WTC11 (cell line): ENCODE measurements at regions not wholly inside any gene's neighbourhood (a gene's known extent, or its start where the extent isn't known, plus 50 kb on each side); places are given as distances from the start of the nearest gene placed in this dataset.

Experiments
- ATAC-seq: fragments of 200-7000 bp; cut with Tn5 transposase; 2 replicates; pipeline ENCODE4 v1.10.0; 2021; ENCODE audit warnings: mild to moderate bottlenecking, moderate library complexity
- CTCF ChIA-PET: fragments of 300-600 bp; sonication (Branson Sonifier 250); formaldehyde crosslinking; loops from one replicate; lab custom pipeline; 2021; ENCODE audit warnings: antibody characterized with exemption; lab: Charles Lee
- POLR2A ChIA-PET: fragments of 350-600 bp; sonication (Branson Sonifier 250); formaldehyde crosslinking; loops from one replicate; lab custom pipeline; 2021; ENCODE audit warnings: antibody characterized with exemption; lab: Charles Lee
- DNase-seq: peaks from one replicate; pipeline ENCODE4 v3.0.0; 2021; ENCODE audit warnings: low spot score
- H3K27ac Mint-ChIP-seq: 2 replicates; pipeline ENCODE4 v1.8.0; 2021; ENCODE audit warnings: mixed read lengths
- H3K27me3 Mint-ChIP-seq: 2 replicates; pipeline ENCODE4 v1.8.0; 2021; ENCODE audit warnings: low read depth, mild to moderate bottlenecking, moderate library complexity, mixed read lengths
- H3K36me3 Mint-ChIP-seq: 2 replicates; pipeline ENCODE4 v1.8.0; 2021; ENCODE audit warnings: mixed read lengths
- H3K4me1 Mint-ChIP-seq: 2 replicates; pipeline ENCODE4 v1.8.0; 2022; ENCODE audit warnings: mixed read lengths
- H3K4me3 Mint-ChIP-seq: 2 replicates; pipeline ENCODE4 v1.8.0; 2021; ENCODE audit warnings: mild to moderate bottlenecking, moderate library complexity, mixed read lengths
- H3K9me3 Mint-ChIP-seq: 2 replicates; pipeline ENCODE4 v1.8.0; 2021; ENCODE audit warnings: mixed read lengths
- ATF1 ChIP-seq: sonication (generic); formaldehyde crosslinking; IDR thresholded peaks from 2 replicates; pipeline ENCODE4 v1.8.1; 2023; ENCODE audit warnings: mild to moderate bottlenecking, moderate library complexity, missing genetic modification reagents
- CREM ChIP-seq: sonication (generic); formaldehyde crosslinking; IDR thresholded peaks from 2 replicates; pipeline ENCODE4 v1.8.1; 2022; ENCODE audit warnings: mild to moderate bottlenecking, missing genetic modification reagents, moderate library complexity
- ETV6 ChIP-seq: sonication (generic); formaldehyde crosslinking; IDR thresholded peaks from 2 replicates; pipeline ENCODE4 v1.8.1; 2022; ENCODE audit warnings: mild to moderate bottlenecking, missing genetic modification reagents
- GTF2I ChIP-seq: fragments of 250-450 bp; sonication (Bioruptor Pico); conservative IDR thresholded peaks from 2 replicates; pipeline ENCODE4 v1.4.0; 2021; ENCODE audit warnings: mild to moderate bottlenecking
- IRF2 ChIP-seq: sonication (generic); formaldehyde crosslinking; IDR thresholded peaks from 2 replicates; pipeline ENCODE4 v1.8.0; 2022; ENCODE audit warnings: low read depth, missing genetic modification reagents, borderline replicate concordance
- KAT7 ChIP-seq: sonication (generic); formaldehyde crosslinking; IDR thresholded peaks from 2 replicates; pipeline ENCODE4 v1.8.1; 2023; ENCODE audit warnings: missing genetic modification reagents, mild to moderate bottlenecking, borderline replicate concordance
- NR2C2 ChIP-seq: sonication (generic); formaldehyde crosslinking; IDR thresholded peaks from 2 replicates; pipeline ENCODE4 v1.8.0; 2022; ENCODE audit warnings: mild to moderate bottlenecking, missing genetic modification reagents
- OVOL2 ChIP-seq: fragments of 250-450 bp; sonication (Bioruptor Pico); IDR thresholded peaks from 2 replicates; pipeline ENCODE4 v1.9.0; 2021; ENCODE audit warnings: mild to moderate bottlenecking, borderline replicate concordance
- RELA ChIP-seq: sonication (generic); formaldehyde crosslinking; IDR thresholded peaks from 2 replicates; pipeline ENCODE4 v1.8.1; 2022; ENCODE audit warnings: missing genetic modification reagents, mild to moderate bottlenecking, borderline replicate concordance
- TEAD1 ChIP-seq: sonication (generic); formaldehyde crosslinking; IDR thresholded peaks from 2 replicates; pipeline ENCODE4 v1.8.0; 2022; ENCODE audit warnings: mild to moderate bottlenecking, missing genetic modification reagents
- TF ChIP-seq, protein P1 (sequence below): fragments of 250-450 bp; sonication (Bioruptor Pico); IDR thresholded peaks from 2 replicates; pipeline ENCODE4 v2.1.2; 2022; ENCODE audit warnings: mild to moderate bottlenecking, moderate library complexity
- TF ChIP-seq, protein P2 (sequence below): sonication (generic); formaldehyde crosslinking; IDR thresholded peaks from 2 replicates; pipeline ENCODE4 v1.8.1; 2023; ENCODE audit warnings: mild to moderate bottlenecking, missing genetic modification reagents, borderline replicate concordance
- TF ChIP-seq, protein P3 (sequence below): sonication (generic); formaldehyde crosslinking; IDR thresholded peaks from 2 replicates; pipeline ENCODE4 v1.8.1; 2022; ENCODE audit warnings: mild to moderate bottlenecking, missing genetic modification reagents, moderate library complexity, borderline replicate concordance
- TF ChIP-seq, protein P4 (sequence below): sonication (generic); formaldehyde crosslinking; IDR thresholded peaks from 2 replicates; pipeline ENCODE4 v1.8.0; 2022; ENCODE audit warnings: mild to moderate bottlenecking, missing genetic modification reagents
- TF ChIP-seq, protein P5 (sequence below): sonication (generic); formaldehyde crosslinking; IDR thresholded peaks from 2 replicates; pipeline ENCODE4 v1.8.0; 2022; ENCODE audit warnings: missing genetic modification reagents
- TF ChIP-seq, protein P6 (sequence below): fragments of 250-450 bp; sonication (Bioruptor Pico); IDR thresholded peaks from 2 replicates; pipeline ENCODE4 v1.9.0; 2021; ENCODE audit warnings: mild to moderate bottlenecking, borderline replicate concordance

DNA sequence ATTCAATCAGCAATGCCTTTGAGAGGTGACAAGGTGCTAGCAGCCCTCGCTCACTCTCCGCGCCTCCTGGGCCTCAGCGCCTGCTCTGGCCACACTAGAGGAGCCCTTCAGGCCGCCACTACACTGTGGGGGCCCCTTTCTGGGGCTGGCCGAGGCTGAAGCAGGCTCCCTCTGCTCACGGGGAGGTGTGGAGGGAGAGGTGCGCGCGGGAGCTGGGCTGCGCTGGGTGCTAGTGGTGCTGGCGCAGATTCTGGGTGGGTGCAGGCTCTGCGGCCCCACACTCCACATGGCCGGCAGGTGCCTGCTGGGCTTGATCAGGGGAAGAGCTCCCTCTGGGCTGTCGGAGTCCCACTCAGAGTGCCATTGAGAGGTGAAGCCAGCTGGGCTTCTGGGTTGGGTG lies 351.0 kb downstream of the GASK1B start (continued):
- TF ChIP-seq ETV6 (CRISPR knock-in tag) (no peak), GTF2I (no peak), OVOL2 (no peak)
- TF ChIP-seq, protein P1, sequence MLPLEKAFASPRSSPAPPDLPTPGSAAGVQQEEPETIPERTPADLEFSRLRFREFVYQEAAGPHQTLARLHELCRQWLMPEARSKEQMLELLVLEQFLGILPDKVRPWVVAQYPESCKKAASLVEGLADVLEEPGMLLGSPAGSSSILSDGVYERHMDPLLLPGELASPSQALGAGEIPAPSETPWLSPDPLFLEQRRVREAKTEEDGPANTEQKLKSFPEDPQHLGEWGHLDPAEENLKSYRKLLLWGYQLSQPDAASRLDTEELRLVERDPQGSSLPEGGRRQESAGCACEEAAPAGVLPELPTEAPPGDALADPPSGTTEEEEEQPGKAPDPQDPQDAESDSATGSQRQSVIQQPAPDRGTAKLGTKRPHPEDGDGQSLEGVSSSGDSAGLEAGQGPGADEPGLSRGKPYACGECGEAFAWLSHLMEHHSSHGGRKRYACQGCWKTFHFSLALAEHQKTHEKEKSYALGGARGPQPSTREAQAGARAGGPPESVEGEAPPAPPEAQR (CRISPR knock-in tag) = no peak
- TF ChIP-seq, protein P2, sequence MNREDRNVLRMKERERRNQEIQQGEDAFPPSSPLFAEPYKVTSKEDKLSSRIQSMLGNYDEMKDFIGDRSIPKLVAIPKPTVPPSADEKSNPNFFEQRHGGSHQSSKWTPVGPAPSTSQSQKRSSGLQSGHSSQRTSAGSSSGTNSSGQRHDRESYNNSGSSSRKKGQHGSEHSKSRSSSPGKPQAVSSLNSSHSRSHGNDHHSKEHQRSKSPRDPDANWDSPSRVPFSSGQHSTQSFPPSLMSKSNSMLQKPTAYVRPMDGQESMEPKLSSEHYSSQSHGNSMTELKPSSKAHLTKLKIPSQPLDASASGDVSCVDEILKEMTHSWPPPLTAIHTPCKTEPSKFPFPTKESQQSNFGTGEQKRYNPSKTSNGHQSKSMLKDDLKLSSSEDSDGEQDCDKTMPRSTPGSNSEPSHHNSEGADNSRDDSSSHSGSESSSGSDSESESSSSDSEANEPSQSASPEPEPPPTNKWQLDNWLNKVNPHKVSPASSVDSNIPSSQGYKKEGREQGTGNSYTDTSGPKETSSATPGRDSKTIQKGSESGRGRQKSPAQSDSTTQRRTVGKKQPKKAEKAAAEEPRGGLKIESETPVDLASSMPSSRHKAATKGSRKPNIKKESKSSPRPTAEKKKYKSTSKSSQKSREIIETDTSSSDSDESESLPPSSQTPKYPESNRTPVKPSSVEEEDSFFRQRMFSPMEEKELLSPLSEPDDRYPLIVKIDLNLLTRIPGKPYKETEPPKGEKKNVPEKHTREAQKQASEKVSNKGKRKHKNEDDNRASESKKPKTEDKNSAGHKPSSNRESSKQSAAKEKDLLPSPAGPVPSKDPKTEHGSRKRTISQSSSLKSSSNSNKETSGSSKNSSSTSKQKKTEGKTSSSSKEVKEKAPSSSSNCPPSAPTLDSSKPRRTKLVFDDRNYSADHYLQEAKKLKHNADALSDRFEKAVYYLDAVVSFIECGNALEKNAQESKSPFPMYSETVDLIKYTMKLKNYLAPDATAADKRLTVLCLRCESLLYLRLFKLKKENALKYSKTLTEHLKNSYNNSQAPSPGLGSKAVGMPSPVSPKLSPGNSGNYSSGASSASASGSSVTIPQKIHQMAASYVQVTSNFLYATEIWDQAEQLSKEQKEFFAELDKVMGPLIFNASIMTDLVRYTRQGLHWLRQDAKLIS (CRISPR knock-in tag) = no peak

DNA sequence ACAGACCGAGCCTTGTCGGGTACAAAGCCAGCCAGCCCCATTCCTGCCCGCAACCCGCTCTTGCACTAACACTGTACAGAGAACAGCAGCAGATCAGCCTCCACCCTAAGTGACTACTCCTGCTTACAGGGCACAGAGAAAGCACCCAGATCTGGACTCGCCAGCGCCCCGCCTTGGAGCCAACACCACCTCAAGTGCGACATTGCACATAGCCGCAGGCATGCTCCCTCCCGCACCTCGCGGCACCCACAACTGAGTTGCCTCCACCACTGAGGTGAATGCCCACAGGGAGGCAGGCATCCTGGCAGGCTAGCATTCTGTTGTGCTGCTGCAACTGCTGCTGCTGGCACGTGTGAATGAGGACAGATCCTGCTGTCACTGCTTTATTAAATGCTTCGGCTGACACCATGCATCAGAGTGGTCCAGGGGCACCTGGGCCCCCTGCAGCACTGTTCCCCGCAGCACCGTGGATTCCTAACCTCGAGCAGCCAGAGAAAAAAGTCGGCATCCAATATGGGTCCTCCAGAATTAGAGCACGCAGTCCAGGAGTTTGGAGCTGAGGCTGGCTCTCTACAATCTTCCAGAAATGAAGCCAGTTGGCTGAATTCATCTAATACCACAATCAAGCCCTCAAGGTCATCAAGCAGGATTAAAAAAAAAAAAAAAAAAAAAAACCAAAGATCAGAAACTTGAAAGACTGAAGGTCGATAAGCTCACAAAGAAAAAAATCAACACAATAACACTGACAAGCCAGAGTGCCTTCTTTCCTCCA lies 352.9 kb downstream of the GASK1B start:
- Mint-ChIP-seq H3K36me3 (peaks cover 4% of the 10 kb centered on the region; the same call in 1 of the 2 replicates), H3K9me3 (peaks cover 20% of the 10 kb centered on the region), H3K4me1 (peaks cover 15% of the 10 kb centered on the region), H3K27ac (no peak overlapping the region), H3K27me3 (no peaks in the 10 kb centered on the region), H3K4me3 (no peak overlapping the region)
- TF ChIP-seq IRF2 (CRISPR knock-in tag) (no peak), CREM (CRISPR knock-in tag) (no peak)
- TF ChIP-seq, protein P3, sequence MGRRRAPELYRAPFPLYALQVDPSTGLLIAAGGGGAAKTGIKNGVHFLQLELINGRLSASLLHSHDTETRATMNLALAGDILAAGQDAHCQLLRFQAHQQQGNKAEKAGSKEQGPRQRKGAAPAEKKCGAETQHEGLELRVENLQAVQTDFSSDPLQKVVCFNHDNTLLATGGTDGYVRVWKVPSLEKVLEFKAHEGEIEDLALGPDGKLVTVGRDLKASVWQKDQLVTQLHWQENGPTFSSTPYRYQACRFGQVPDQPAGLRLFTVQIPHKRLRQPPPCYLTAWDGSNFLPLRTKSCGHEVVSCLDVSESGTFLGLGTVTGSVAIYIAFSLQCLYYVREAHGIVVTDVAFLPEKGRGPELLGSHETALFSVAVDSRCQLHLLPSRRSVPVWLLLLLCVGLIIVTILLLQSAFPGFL (CRISPR knock-in tag) = no peak
- TF ChIP-seq, protein P4, sequence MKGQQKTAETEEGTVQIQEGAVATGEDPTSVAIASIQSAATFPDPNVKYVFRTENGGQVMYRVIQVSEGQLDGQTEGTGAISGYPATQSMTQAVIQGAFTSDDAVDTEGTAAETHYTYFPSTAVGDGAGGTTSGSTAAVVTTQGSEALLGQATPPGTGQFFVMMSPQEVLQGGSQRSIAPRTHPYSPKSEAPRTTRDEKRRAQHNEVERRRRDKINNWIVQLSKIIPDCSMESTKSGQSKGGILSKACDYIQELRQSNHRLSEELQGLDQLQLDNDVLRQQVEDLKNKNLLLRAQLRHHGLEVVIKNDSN (CRISPR knock-in tag) = no peak
- ChIA-PET POLR2A (no interaction called here), CTCF (no interaction called here)
- DNase-seq = no peak
- ATAC-seq = peak; percentile 59

DNA sequence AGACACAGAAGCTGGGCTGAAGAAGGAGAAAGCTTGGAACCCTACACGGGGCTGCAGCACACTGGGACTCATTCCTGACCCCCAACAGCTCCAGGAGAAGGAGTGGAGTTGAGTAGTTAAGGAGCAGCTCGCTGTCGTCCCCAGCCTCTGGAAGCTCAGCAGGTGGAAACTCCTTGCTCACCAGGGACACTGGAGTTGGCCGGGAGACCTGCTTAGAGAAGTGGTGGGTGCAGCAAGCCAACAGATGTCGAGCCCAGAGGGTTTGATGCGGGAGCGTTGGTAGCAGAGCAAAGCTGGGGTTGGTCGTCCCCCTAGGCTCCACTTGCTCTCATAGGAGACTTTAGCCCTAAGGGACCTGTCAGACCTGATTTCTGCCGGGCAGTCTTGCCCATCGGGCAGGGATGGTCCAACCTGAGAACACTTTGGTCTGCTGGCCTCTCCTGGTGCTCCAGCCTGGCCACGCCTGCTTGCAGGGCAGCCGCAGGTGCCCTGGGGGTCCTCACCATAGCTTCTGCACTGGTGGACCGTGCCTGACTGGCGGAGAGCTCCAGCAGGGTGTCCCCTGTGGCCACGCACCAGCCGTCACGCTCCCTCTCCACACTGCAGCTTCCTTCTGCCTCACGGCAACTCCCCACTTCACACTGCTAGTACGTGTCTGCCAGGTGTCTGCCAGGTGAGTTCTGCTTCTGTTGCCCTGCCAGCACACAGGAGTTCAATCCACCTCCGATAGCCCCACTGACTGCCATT lies 353.7 kb downstream of the GASK1B start:
- POLR2A ChIA-PET = no interaction called here
- Mint-ChIP-seq H3K9me3 (peaks cover 14% of the 10 kb centered on the region), H3K27ac (no peak overlapping the region), H3K36me3 (peaks cover 4% of the 10 kb centered on the region; the same call in 1 of the 2 replicates), H3K27me3 (no peaks in the 10 kb centered on the region), H3K4me3 (no peak overlapping the region), H3K4me1 (peaks cover 15% of the 10 kb centered on the region)
- DNase-seq (no peak), ATAC-seq (no peak; the same call in 1 of the 2 replicates)
- CTCF ChIA-PET = no interaction called here
- TF ChIP-seq, protein P5, sequence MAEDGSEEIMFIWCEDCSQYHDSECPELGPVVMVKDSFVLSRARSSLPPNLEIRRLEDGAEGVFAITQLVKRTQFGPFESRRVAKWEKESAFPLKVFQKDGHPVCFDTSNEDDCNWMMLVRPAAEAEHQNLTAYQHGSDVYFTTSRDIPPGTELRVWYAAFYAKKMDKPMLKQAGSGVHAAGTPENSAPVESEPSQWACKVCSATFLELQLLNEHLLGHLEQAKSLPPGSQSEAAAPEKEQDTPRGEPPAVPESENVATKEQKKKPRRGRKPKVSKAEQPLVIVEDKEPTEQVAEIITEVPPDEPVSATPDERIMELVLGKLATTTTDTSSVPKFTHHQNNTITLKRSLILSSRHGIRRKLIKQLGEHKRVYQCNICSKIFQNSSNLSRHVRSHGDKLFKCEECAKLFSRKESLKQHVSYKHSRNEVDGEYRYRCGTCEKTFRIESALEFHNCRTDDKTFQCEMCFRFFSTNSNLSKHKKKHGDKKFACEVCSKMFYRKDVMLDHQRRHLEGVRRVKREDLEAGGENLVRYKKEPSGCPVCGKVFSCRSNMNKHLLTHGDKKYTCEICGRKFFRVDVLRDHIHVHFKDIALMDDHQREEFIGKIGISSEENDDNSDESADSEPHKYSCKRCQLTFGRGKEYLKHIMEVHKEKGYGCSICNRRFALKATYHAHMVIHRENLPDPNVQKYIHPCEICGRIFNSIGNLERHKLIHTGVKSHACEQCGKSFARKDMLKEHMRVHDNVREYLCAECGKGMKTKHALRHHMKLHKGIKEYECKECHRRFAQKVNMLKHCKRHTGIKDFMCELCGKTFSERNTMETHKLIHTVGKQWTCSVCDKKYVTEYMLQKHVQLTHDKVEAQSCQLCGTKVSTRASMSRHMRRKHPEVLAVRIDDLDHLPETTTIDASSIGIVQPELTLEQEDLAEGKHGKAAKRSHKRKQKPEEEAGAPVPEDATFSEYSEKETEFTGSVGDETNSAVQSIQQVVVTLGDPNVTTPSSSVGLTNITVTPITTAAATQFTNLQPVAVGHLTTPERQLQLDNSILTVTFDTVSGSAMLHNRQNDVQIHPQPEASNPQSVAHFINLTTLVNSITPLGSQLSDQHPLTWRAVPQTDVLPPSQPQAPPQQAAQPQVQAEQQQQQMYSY (CRISPR knock-in tag) = no peak
- TF ChIP-seq TEAD1 (CRISPR knock-in tag) (no peak), ATF1 (CRISPR knock-in tag) (no peak), KAT7 (CRISPR knock-in tag) (no peak), NR2C2 (CRISPR knock-in tag) (no peak), RELA (no peak)
- TF ChIP-seq, protein P6, sequence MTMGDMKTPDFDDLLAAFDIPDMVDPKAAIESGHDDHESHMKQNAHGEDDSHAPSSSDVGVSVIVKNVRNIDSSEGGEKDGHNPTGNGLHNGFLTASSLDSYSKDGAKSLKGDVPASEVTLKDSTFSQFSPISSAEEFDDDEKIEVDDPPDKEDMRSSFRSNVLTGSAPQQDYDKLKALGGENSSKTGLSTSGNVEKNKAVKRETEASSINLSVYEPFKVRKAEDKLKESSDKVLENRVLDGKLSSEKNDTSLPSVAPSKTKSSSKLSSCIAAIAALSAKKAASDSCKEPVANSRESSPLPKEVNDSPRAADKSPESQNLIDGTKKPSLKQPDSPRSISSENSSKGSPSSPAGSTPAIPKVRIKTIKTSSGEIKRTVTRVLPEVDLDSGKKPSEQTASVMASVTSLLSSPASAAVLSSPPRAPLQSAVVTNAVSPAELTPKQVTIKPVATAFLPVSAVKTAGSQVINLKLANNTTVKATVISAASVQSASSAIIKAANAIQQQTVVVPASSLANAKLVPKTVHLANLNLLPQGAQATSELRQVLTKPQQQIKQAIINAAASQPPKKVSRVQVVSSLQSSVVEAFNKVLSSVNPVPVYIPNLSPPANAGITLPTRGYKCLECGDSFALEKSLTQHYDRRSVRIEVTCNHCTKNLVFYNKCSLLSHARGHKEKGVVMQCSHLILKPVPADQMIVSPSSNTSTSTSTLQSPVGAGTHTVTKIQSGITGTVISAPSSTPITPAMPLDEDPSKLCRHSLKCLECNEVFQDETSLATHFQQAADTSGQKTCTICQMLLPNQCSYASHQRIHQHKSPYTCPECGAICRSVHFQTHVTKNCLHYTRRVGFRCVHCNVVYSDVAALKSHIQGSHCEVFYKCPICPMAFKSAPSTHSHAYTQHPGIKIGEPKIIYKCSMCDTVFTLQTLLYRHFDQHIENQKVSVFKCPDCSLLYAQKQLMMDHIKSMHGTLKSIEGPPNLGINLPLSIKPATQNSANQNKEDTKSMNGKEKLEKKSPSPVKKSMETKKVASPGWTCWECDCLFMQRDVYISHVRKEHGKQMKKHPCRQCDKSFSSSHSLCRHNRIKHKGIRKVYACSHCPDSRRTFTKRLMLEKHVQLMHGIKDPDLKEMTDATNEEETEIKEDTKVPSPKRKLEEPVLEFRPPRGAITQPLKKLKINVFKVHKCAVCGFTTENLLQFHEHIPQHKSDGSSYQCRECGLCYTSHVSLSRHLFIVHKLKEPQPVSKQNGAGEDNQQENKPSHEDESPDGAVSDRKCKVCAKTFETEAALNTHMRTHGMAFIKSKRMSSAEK (CRISPR knock-in tag) = no peak
